ENCODE measurements at regions not wholly inside any gene's neighbourhood (a gene's known extent, or its start where the extent isn't known, plus 50 kb on each side); places are given as distances from the start of the nearest gene placed in this dataset.
"Not testable (repeated sequence)": the region's sequence is repeated elsewhere in the genome, so short reads cannot be mapped to it uniquely, and the experiment has no call there.

DNA sequence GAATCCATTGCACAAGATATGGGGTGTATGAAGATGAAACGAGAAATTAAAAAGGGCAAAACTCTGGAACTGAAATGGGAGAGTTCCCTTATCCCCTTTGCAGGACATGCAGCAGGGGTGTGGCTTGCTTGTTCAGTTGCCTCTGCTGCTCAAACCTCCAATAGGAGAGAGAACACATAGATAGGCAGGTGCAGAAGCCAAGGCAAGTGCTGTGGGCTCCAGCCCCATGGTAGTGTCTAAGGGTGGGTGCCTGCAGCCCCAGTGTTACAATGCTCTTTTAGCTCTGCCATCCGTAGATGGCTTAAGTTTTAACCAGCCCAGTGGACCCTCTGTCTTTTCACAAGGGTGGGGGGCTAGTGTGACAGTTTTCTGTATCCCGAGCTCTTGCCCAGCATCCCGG is 69.7 kb downstream of the CMAS start:
- DNase-seq, result no peak

DNA sequence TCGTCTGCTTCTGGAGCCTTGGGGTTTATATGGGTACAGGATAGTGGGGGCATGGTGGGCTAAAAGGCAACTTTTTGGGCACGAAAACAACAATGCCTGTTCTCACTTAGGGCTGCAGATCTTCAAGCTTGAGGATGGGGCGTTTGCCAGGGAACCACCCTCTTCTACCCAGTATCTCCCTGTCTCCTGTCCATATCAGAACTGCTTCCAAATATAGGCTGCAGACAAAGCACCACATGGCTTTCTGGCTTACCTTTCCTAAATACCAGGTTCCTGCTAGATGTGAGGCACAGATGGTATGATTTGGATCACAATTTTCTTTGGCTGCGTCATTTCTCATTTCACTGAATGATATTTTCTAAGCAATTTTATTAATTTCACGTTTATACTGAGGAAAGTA is 70.4 kb downstream of the CMAS start:
- DNase-seq, result no peak

DNA sequence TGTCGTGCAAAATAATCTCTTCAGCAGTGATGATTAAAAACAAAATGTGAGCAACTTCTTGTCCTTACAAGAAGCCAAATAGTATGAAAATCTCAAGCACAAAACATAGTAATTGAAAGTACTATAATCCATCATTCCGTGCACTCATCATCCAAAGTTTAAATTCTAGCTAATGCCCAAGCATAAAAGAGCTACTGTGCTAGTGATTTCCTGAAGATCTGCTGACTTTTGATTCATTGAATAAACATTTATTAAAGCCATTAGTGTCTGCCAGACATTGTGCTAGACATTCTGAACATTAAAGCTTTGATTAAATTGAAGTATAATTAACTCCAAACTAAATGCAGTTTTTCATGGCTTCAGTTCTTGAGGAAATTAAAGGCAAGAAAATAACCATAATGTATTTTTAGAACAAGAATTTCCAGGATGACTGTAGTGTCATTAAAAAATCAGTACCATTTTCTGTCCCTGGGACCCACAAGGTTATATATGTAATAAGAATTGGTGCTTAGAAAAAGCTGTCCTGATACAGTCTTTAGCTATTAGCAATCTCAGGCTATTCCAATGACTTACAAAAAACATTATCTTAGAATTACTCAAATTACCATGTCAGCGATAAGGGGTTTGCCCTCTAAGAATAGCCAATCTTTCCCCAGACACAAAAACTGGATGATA is 71.7 kb downstream of the CMAS start:
- no peak for DNase-seq

DNA sequence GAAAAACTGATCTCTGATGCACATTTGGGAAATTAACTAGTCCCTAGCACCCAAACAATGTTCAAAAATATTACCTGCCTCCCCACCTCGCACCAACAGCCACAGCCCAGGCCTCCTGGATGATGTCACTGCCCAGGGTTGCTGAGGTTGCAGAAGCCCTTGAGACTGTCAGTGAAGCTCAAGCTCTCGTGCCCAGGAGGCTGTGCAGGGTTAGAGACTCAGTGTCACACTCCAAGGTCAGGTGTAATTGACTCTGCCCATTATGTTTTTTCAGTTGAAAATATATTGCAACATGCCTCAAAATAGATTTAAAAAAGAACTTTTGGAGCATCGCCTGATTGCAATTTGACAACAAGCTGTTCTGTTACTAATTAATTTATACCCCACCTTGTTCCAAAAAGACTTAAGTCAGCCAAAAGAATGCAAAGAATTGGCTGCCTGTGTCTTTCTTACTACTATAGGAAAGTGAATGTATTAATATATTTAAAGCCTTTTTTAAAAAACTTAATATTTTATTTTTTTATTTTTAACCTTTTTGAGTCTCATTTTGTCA is 72.3 kb downstream of the CMAS start:
- no peak for DNase-seq

DNA sequence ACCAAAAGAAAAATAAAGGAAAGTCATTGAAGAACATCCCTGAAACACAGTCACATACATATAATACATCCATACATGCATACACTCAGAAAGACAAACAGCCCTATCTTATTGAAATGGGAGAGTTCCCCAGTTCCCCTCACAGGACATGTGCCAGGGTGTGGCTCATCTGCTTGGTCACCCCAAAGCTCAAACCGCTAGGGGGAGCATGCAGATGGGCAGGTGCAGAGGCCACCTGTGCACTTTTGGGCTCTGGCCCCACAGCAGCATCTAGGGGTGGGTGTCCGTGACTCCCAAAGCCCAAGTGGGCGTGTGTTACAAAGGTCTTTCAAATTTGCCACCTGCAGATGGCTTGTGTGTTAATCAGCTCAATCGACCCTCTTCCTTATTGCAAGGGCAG is 75.2 kb downstream of the CMAS start:
- peak; percentile 27 for DNase-seq

DNA sequence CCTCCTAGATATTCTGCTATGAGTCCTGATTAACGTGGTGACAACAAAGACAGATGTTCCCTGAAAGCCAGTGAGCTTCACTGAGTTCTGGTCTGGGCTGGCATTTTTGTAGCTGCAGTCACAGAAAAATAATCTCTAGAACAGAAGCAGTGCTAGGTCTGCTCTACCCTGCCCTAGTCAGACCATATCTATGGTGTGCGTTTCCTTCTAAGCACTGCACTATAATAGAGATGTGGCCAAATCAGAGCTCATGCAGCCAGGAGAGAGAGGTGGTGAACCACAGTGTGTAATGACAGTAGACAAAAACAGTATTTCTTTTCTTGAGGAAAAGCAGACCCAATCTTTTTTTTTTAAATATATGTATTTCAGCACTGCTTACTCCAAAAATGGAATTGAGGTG is 76.3 kb downstream of the CMAS start:
- DNase-seq, result no peak

DNA sequence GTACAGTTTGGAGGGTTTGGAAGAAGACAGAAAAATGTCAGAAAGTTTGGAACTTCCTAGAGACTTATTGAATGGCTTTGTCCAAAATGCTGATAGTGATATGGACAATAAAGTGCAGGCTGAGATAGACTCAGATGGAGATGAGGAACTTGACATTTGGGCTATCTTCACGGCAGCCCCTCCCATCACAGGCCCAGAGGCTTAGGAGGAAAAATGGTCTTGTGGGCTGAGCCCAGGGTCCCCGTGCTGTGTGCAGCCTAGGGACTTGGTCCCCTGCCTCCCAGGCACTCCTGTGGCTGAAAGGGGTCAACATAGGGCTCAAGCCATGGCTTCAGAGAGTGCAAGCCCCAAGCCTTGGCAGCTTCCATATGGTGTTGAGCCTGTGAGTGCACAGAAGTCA is 79.0 kb downstream of the CMAS start:
- DNase-seq, result no peak

DNA sequence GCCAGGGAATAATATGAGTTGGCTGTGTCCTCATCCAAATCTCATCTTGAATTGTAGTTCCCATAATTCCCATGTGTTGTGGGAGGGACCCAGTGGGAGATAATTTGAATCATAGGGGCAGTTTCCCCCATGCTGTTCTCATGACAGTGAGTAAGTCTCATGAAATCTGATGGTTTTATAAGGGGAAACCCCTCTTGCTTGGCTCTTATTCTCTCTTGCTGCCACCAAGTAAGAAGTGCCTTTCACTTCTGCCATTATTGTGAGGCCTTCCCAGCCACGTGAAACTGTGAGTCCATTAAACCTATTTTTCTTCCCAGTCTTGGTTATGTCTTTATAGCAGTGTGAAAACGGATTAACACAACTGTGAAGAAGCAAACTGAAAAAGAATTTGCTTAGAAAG is 80.1 kb downstream of the CMAS start:
- DNase-seq, result not testable (repeated sequence)

DNA sequence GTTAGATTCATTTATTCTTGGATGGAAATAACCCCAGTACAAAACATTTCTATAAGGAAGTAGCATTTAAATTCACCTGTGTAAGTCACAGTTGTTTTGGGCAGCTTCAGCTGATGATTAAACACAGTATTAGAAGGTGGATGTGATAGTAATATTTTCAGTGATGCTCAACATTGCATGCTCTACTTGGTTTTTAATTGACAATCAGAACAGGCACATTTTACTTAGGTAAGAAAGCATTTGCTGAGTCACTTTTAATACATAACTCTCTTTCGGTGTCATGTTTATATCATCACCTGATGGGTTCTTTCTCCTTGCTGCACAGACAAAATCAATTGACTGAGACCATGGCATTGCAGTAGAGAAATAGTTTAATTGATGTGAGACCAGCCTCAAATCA is 80.7 kb downstream of the CMAS start:
- no peak for DNase-seq

DNA sequence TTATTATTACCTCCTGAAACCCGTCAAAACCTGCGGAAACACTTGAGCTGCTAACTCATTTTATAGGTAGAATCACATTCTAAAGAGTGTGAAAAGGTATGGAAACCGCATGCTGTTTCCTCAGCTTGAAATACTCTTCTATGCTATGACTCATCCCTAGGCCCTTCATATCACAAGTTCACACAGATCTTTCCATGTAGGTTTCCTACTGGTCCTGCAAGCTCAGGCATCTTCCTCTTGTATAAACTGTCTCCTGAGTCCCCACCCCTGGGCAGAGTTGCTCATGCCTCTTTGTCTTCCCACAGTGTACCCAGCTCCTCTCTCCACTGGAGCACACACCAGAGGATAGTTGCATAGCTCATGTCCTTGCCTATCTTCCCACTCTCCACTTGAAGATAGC is 84.7 kb downstream of the CMAS start:
- DNase-seq, result peak; percentile 18

DNA sequence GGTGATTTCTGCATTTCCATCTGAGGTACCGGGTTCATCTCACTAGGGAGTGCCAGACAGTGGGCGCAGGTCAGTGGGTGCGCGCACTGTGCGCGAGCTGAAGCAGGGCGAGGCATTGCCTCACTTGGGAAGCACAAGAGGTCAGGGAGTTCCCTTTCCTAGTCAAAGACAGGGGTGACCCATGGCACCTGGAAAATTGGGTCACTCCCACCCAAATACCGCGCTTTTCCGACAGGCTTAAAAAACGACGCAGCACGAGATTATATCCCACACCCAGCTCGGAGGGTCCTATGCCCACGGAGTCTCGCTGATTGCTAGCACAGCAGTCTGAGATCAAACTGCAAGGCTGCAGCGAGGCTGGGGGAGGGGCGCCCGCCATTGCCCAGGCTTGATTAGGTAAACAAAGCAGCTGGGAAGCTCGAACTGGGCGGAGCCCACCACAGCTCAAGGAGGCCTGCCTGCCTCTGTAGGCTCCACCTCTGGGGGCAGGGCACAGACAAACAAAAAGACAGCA is 90.6 kb downstream of the CMAS start:
- DNase-seq, result not testable (repeated sequence)
